HEK293 (cell line): ENCODE measurements at regions not wholly inside any gene's neighbourhood (a gene's known extent, or its start where the extent isn't known, plus 50 kb on each side); places are given as distances from the start of the nearest gene placed in this dataset.

ENCODE experiments used
- CTCF ChIP-seq: fragments of 450-650 bp; formaldehyde crosslinking; IDR thresholded peaks from 2 replicates; pipeline ENCODE4 v1.5.1; 2016; ENCODE audit warnings: missing biosample characterization, missing genetic modification characterization
- REST ChIP-seq: fragments of 450-650 bp; formaldehyde crosslinking; IDR thresholded peaks from 2 replicates; pipeline ENCODE4 v1.5.1; 2016; ENCODE audit warnings: missing biosample characterization, missing genetic modification characterization
- ZNF274 ChIP-seq, 2 experiments: fragments of 200-500 bp in 1 of 2; fragments of 450-650 bp in 1 of 2; sonication (Bioruptor generic) in 1 of 2; formaldehyde crosslinking in 1 of 2; IDR thresholded peaks; 2 replicates each; pipeline versions ENCODE4 v1.5.1 to v1.6.1; 2014 to 2016; ENCODE audit warnings: borderline replicate concordance in 1 of 2, inconsistent platforms in 1 of 2, low read length in 1 of 2, missing biosample characterization in 1 of 2, missing genetic modification characterization in 1 of 2
- ZNF704 ChIP-seq: fragments of 450-650 bp; formaldehyde crosslinking; IDR thresholded peaks from 2 replicates; pipeline ENCODE4 v1.5.1; 2016; ENCODE audit warnings: missing biosample characterization, missing genetic modification characterization

- TF ChIP-seq CTCF (tag by site-specific recombination), result no peak
- TF ChIP-seq ZNF704 (tag by site-specific recombination), result no peak
- no peak for TF ChIP-seq ZNF274 (IDR thresholded peaks at IDR 0.05; ENCODE audit: low read length)
- TF ChIP-seq ZNF274 (tag by site-specific recombination; IDR thresholded peaks at IDR 0.05; ENCODE audit: borderline replicate concordance), result no peak
- TF ChIP-seq REST, result no peak
These were observed 93.2 kb downstream of the TMEM212 start for GRCh38 chr3:171936191-171936841.
